Muscle layer of duodenum (tissue), 2 donors: ENCODE measurements at regions not wholly inside any gene's neighbourhood (a gene's known extent, or its start where the extent isn't known, plus 50 kb on each side); places are given as distances from the start of the nearest gene placed in this dataset.

Source experiments
- H3K27ac ChIP-seq: one replicate; pipeline ENCODE4 v1.7.0; 2013; ENCODE audit warnings: mild to moderate bottlenecking, low read length
- H3K27me3 ChIP-seq: one replicate; pipeline ENCODE4 v1.7.0; 2013; ENCODE audit warnings: low read depth, mild to moderate bottlenecking, control low read depth, low read length
- H3K36me3 ChIP-seq, 2 donors: one replicate each; pipeline ENCODE4 v1.7.0; 2013; ENCODE audit warnings: low read length in 2 of 2, control low read depth in 1 of 2, mild to moderate bottlenecking in 1 of 2; ENCODE audit not compliant: insufficient read depth in 2 of 2, control insufficient read depth in 1 of 2
- H3K4me1 ChIP-seq, 2 donors: one replicate each; pipeline ENCODE4 v1.7.0; 2013; ENCODE audit warnings: low read length in 2 of 2, mild to moderate bottlenecking in 2 of 2, control low read depth in 1 of 2, moderate library complexity in 1 of 2; ENCODE audit not compliant: insufficient read depth in 2 of 2, control insufficient read depth in 1 of 2
- H3K4me3 ChIP-seq, 2 donors: one replicate each; pipeline ENCODE4 v1.7.0; 2013; ENCODE audit warnings: low read length in 2 of 2, low read depth in 1 of 2, mild to moderate bottlenecking in 1 of 2
- H3K9me3 ChIP-seq, 2 donors: one replicate each; pipeline ENCODE4 v1.7.0; 2013; ENCODE audit warnings: low read length in 2 of 2, control low read depth in 1 of 2, mild to moderate bottlenecking in 1 of 2; ENCODE audit not compliant: control insufficient read depth in 1 of 2
- donor health status: healthy.

DNA sequence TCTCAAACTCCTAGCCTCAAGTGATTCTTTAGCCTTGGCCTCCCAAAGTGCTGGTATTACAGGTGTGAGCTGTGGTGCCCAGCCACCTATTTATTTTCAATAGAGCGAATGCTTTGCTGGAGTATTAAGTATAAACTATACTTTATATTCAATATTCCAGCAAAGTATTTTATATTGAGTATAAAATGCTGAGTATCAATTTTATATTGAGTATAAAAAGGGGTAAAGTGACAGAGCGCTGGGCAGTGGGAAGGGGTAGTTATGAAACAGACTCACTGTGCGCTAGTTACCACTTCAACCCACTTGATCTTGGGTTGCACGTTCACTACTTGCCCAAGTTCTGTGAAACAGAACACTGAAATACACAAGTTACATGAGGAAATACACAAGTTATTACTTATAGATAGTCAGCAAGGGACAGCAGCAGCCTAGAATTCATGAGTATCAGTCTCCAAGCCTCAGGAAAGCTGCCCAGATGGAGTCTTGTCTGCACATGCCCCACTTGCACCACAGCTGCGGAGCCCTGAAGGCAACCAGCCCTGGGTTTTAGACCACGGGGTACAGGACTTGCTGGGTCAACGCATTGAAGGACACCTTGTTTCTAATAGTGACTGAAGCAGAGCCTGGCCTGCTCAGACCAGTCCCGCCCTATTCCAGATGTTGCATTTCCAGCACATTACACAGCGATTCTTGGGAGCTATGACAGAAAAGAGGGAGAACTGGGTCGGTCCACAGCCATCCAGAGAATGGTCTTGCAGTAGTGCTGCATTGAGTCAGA, 51.6 kb upstream of the SYT13 start:
- H3K4me3 ChIP-seq, result no peak overlapping the region
- H3K27me3 ChIP-seq, result no peaks in the 10 kb centered on the region
- H3K4me1 ChIP-seq, result peaks cover 0 to under 1% of the 10 kb centered on the region in 2 donors
- no peak overlapping the region for H3K27ac ChIP-seq
- no peaks in the 10 kb centered on the region for H3K36me3 ChIP-seq
- no peaks in the 10 kb centered on the region for H3K9me3 ChIP-seq

DNA sequence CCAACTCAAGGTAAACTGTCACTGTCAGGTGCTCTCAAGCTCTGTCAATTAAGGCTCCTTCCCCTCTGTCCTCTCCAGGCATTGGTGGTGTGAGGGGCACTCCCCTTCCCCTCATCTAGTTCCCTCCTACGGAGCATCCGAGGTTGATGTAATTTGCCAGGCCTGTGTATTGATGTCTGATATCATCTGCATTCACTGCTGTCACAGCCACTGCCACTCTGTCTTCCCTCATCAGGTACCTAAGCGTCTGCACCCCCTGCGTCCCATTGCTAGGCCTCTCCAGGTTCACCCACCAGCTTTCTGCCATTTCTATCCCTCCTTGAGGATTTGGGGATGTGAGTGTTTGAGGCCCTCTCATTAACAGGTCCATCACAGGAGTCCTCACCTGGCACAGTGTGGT, 50.0 kb upstream of the SYT13 start:
- H3K4me3 ChIP-seq, result no peak overlapping the region
- H3K27me3 ChIP-seq, result no peaks in the 10 kb centered on the region
- no peaks in the 10 kb centered on the region for H3K36me3 ChIP-seq
- H3K27ac ChIP-seq, result no peak overlapping the region
- H3K9me3 ChIP-seq, result no peaks in the 10 kb centered on the region
- H3K4me1 ChIP-seq, result peaks cover 0 to 3% of the 10 kb centered on the region in 2 donors
